Fibroblast of pulmonary artery (primary cell): ENCODE measurements at regions not wholly inside any gene's neighbourhood (a gene's known extent, or its start where the extent isn't known, plus 50 kb on each side); places are given as distances from the start of the nearest gene placed in this dataset.

ENCODE experiments used
- DNase-seq: peaks from one replicate; pipeline ENCODE4 v3.0.0-alpha.2; 2010; ENCODE audit warnings: low read depth
- H3K4me3 ChIP-seq: replicated peaks from 2 replicates; pipeline ENCODE4 v1.5.1; 2011; ENCODE audit warnings: low read depth, mild to moderate bottlenecking, control low read depth, low read length, moderate library complexity
- CTCF ChIP-seq: IDR thresholded peaks from 2 replicates; pipeline ENCODE4 v1.5.1; 2011; ENCODE audit warnings: mild to moderate bottlenecking, control low read depth, low read length, inconsistent platforms; ENCODE audit errors: missing control alignments

DNA sequence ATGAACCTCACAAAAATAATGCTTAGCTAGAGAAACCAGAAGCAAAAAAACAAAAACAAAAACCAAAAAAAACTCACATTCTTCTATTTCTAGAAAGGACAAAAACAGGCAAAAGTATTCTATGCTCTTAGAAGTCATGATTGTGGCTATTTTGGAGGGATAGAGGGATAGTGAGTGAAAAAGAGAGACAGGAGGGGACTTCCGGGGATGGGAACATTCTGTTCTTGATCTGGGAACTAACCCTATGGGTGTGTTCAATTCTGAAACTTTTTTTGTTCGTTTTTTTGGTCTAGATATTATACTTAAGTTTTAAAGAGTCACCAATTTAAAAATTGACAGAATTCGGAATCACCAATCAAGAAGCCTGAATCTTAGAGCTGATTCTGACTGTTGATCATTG lies 120.0 kb upstream of the TPM1 start:
- H3K4me3 ChIP-seq = no peak overlapping the region
- DNase-seq = no peak
- no peak for TF ChIP-seq CTCF

- no peak overlapping the region for H3K4me3 ChIP-seq
- no peak for TF ChIP-seq CTCF
- no peak for DNase-seq
Measured at GRCh38 chr15:62925875-62926274, 116.7 kb upstream of the TPM1 start.

DNA sequence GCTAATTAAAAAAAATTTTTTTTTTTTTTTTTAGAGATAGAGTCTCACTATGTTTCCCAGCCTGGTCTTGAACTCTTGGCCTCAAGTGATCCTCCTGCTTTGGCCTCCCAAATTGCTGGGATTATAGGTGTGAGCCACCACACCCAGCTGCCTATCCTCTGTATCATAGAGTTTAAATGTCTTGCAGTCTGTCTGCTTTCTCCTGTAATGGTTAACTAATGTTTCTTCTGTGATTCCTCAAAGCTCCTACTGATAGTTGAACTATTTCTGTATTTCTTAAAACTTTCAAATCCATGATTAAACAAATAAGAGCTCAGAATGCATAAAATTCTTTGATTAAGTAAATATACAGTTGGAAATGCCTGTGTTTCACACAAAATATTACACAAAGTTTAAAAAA lies 115.4 kb upstream of the TPM1 start:
- no peak overlapping the region for H3K4me3 ChIP-seq
- TF ChIP-seq CTCF = no peak
- DNase-seq = no peak

DNA sequence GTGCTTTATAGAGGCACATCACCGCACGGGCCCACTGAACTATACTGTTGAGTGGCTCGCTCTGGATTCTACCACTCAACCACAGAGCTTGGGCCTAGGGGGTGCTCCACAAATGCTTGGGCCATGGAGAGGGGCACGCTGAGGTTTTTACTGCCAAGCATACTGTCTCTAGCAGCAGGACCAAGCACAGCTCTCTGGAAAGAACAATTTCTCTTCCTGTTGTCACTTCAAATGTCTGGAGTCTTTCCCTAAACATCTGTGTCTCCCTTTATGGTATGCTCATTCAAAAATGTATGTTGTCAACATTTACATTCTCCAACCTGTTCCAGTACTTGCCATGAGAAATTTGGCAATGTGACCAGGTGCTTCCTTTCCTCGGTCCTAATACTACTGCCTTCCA lies 114.7 kb upstream of the TPM1 start:
- no peak for TF ChIP-seq CTCF
- H3K4me3 ChIP-seq = no peak overlapping the region
- no peak for DNase-seq

DNA sequence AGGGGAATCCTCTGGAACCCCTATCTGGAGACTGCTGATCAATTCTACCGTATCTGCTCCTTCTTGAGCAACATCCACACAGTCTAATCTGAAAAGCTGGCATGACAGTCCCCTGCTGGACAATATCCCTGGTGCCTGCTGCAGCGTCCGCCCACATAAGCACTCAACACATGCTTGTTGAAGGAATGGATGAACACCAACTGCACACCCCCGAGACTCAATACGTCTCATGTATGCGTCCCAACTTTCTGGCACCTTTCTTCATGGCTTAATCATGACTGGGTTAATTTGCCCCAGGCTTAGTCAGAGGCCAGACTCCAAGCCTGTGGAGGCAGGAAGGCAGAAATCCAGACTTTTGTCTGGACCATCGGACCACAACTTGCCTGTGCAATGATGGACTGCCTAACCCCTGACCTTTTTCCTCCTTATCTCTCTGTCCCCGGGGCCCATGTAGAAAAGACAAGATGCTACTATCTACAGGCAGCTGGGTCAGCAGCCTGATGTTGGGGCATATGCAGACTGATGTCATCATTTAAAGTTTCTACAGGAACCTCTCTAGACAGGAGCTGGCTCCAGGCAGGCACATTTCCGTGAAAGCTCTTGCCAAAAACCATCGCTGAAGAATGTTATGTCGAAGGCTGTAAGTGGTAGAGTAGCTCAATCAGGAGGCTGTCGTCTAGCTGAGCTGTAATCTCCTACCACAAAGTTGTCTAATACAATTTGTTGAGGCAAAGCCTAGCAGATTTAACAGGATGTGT lies 114.1 kb upstream of the TPM1 start:
- TF ChIP-seq CTCF = peak; percentile 34
- peak; percentile 93 for DNase-seq
- H3K4me3 ChIP-seq = no peak overlapping the region

GRCh38 chr15:62929000-62929357 lies 113.6 kb upstream of the TPM1 start:
- no peak for DNase-seq

More at GRCh38 chr15:62929000-62929357, 113.6 kb upstream of the TPM1 start:
- TF ChIP-seq CTCF = no peak
- H3K4me3 ChIP-seq = no peak overlapping the region
